ENCODE measurements at regions not wholly inside any gene's neighbourhood (a gene's known extent, or its start where the extent isn't known, plus 50 kb on each side); places are given as distances from the start of the nearest gene placed in this dataset.

DNA sequence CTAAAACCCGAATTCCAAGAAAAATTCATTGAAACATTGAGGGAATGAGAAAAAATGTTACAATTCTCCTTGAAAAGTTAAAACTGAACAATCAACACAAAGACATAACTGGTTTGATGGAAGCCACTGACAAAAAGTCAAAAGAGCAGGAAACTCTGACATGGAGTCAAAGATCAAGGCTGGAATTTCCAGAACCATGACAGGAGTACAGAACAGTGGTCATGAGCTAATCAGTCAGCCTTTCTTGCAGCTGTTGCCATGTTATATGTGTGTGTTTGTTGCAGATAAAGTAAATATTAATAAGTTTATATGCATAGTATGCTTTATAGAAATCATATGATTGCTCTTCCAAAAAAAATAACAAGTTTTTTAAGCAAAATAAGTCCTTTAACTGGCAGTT is 184.7 kb upstream of the HCCS start:
- Histone ChIP-seq H3K23ac (ENCODE audit: low read length in 2 of 2) (no peak overlapping the region), H3K9ac (ENCODE audit: low read length) (no peak overlapping the region), H2AFZ (ENCODE audit: low read depth, low read length) (no peak overlapping the region), H2BK12ac (ENCODE audit: low read length in 2 of 2) (no peak overlapping the region), H4K8ac (ENCODE audit: low read length) (no peak overlapping the region), H2AK5ac (ENCODE audit: low read length, severe bottlenecking) (no peak overlapping the region), H2BK15ac (ENCODE audit: low read depth, poor library complexity, severe bottlenecking) (no peak overlapping the region), H3K4me2 (ENCODE audit: low read length, poor library complexity, severe bottlenecking) (no peak overlapping the region), H3K14ac (ENCODE audit: low read length in 2 of 2) (no peak overlapping the region), H2BK5ac (ENCODE audit: low read depth, low read length, poor library complexity, severe bottlenecking) (no peak overlapping the region), H3K18ac (ENCODE audit: low read depth in 1 of 2, low read length in 2 of 2) (no peak overlapping the region), H3K27ac (ENCODE audit: low read length, poor library complexity, severe bottlenecking) (no peak overlapping the region), H2BK120ac (ENCODE audit: low read depth, low read length) (no peak overlapping the region), H3K9me3 (ENCODE audit: control insufficient read depth, low read length) (no peaks in the 10 kb centered on the region), H3K27me3 (ENCODE audit: control insufficient read depth in 1 of 2, insufficient read depth in 1 of 2, low read length in 2 of 2) (no peaks in the 10 kb centered on the region), H3K4me1 (ENCODE audit: control insufficient read depth, insufficient read depth, low read depth, low read length) (no peaks in the 10 kb centered on the region), H3K36me3 (ENCODE audit: control insufficient read depth in 1 of 2, insufficient read depth in 2 of 2, low read depth in 1 of 2, low read length in 2 of 2) (no peaks in the 10 kb centered on the region), H3K4ac (ENCODE audit: low read depth in 1 of 2, low read length in 2 of 2) (no peak overlapping the region), H3K4me3 (ENCODE audit: insufficient read depth in 1 of 2, low read depth in 1 of 2, low read length in 2 of 2) (no peak overlapping the region), H3K79me1 (replicated peaks; ENCODE audit: low read length, poor library complexity, severe bottlenecking) (no peaks in the 10 kb centered on the region), H4K91ac (ENCODE audit: low read length) (no peak overlapping the region)
- DNase-seq: no peak
- no CpG with 5 or more reads among the region's 1 CpG for WGBS

DNA sequence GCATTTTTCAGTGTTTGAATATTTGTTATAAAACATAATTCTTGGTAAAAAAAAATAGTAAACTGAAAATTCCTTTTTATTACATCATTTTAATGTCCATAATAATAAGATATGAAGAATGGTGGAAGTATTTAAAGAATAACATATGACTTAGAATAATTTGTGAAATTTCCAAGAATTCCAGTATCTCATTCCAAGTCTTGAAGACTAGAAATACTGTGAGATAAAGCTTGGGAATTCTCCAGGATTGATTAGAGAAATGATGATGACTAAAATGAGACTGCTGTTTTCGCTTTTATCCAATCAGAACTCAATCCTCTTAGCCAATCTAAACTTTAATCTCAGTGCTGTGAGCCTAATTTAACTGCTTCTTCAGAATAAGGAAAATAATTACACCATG is 184.2 kb upstream of the HCCS start:
- H3K18ac ChIP-seq (ENCODE audit: low read depth in 1 of 2, low read length in 2 of 2): no peak overlapping the region
- H3K9me3 ChIP-seq (ENCODE audit: control insufficient read depth, low read length): no peaks in the 10 kb centered on the region
- DNase-seq: no peak
- no peak overlapping the region for H4K8ac ChIP-seq (ENCODE audit: low read length)
- no peaks in the 10 kb centered on the region for H3K4me1 ChIP-seq (ENCODE audit: control insufficient read depth, insufficient read depth, low read depth, low read length)
- H3K36me3 ChIP-seq (ENCODE audit: control insufficient read depth in 1 of 2, insufficient read depth in 2 of 2, low read depth in 1 of 2, low read length in 2 of 2): no peaks in the 10 kb centered on the region
- H2BK5ac ChIP-seq (ENCODE audit: low read depth, low read length, poor library complexity, severe bottlenecking): no peak overlapping the region
- no peak overlapping the region for H3K4me3 ChIP-seq (ENCODE audit: insufficient read depth in 1 of 2, low read depth in 1 of 2, low read length in 2 of 2)
- H2BK120ac ChIP-seq (ENCODE audit: low read depth, low read length): no peak overlapping the region
- H3K23ac ChIP-seq (ENCODE audit: low read length in 2 of 2): no peak overlapping the region
- no peak overlapping the region for H3K27ac ChIP-seq (ENCODE audit: low read length, poor library complexity, severe bottlenecking)
- H2AFZ ChIP-seq (ENCODE audit: low read depth, low read length): no peak overlapping the region
- H3K79me1 ChIP-seq (replicated peaks; ENCODE audit: low read length, poor library complexity, severe bottlenecking): no peaks in the 10 kb centered on the region
- H2AK5ac ChIP-seq (ENCODE audit: low read length, severe bottlenecking): no peak overlapping the region
- H3K4me2 ChIP-seq (ENCODE audit: low read length, poor library complexity, severe bottlenecking): no peak overlapping the region
- WGBS: no CpG with 5 or more reads among the region's 1 CpG
- H3K9ac ChIP-seq (ENCODE audit: low read length): no peak overlapping the region
- H2BK12ac ChIP-seq (ENCODE audit: low read length in 2 of 2): no peak overlapping the region
- H4K91ac ChIP-seq (ENCODE audit: low read length): no peak overlapping the region
- H2BK15ac ChIP-seq (ENCODE audit: low read depth, poor library complexity, severe bottlenecking): no peak overlapping the region
- H3K27me3 ChIP-seq (ENCODE audit: control insufficient read depth in 1 of 2, insufficient read depth in 1 of 2, low read length in 2 of 2): no peaks in the 10 kb centered on the region
- H3K14ac ChIP-seq (ENCODE audit: low read length in 2 of 2): no peak overlapping the region
- no peak overlapping the region for H3K4ac ChIP-seq (ENCODE audit: low read depth in 1 of 2, low read length in 2 of 2)

DNA sequence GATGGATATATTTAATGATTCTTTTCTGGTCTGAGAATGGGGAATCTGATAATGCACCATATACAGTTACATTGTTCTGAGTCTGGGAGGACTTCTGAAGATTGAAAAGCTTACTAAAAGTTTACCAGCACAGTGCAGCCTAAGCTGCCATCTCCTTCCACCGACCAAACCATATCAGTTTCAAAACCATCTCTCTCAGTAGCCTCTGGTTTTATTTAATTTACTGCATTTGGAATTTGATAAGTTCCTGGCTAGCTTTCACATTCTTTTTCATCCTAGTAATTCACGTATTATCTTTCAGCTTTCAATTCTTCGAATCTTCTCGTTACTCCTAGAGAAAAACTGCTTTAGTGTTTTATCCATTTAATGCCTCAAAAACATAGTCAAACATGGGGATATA is 181.4 kb upstream of the HCCS start:
- Histone ChIP-seq H4K8ac (ENCODE audit: low read length) (no peak overlapping the region), H3K9me3 (ENCODE audit: control insufficient read depth, low read length) (no peaks in the 10 kb centered on the region), H2AK5ac (ENCODE audit: low read length, severe bottlenecking) (no peak overlapping the region), H2BK12ac (ENCODE audit: low read length in 2 of 2) (no peak overlapping the region), H3K27me3 (ENCODE audit: control insufficient read depth in 1 of 2, insufficient read depth in 1 of 2, low read length in 2 of 2) (no peaks in the 10 kb centered on the region), H2BK5ac (ENCODE audit: low read depth, low read length, poor library complexity, severe bottlenecking) (no peak overlapping the region), H3K36me3 (ENCODE audit: control insufficient read depth in 1 of 2, insufficient read depth in 2 of 2, low read depth in 1 of 2, low read length in 2 of 2) (no peaks in the 10 kb centered on the region), H2BK120ac (ENCODE audit: low read depth, low read length) (no peak overlapping the region), H3K4me2 (ENCODE audit: low read length, poor library complexity, severe bottlenecking) (no peak overlapping the region), H3K14ac (ENCODE audit: low read length in 2 of 2) (no peak overlapping the region), H3K23ac (ENCODE audit: low read length in 2 of 2) (no peak overlapping the region), H3K4me1 (ENCODE audit: control insufficient read depth, insufficient read depth, low read depth, low read length) (no peaks in the 10 kb centered on the region), H3K27ac (ENCODE audit: low read length, poor library complexity, severe bottlenecking) (no peak overlapping the region), H2AFZ (ENCODE audit: low read depth, low read length) (no peak overlapping the region), H3K4ac (ENCODE audit: low read depth in 1 of 2, low read length in 2 of 2) (no peak overlapping the region), H4K91ac (ENCODE audit: low read length) (no peak overlapping the region), H3K4me3 (ENCODE audit: insufficient read depth in 1 of 2, low read depth in 1 of 2, low read length in 2 of 2) (no peak overlapping the region), H3K18ac (ENCODE audit: low read depth in 1 of 2, low read length in 2 of 2) (no peak overlapping the region), H3K79me1 (replicated peaks; ENCODE audit: low read length, poor library complexity, severe bottlenecking) (no peaks in the 10 kb centered on the region), H2BK15ac (ENCODE audit: low read depth, poor library complexity, severe bottlenecking) (no peak overlapping the region), H3K9ac (ENCODE audit: low read length) (no peak overlapping the region)
- WGBS: 98% methylated on average over 3 of the region's 4 CpGs
- no peak for DNase-seq

DNA sequence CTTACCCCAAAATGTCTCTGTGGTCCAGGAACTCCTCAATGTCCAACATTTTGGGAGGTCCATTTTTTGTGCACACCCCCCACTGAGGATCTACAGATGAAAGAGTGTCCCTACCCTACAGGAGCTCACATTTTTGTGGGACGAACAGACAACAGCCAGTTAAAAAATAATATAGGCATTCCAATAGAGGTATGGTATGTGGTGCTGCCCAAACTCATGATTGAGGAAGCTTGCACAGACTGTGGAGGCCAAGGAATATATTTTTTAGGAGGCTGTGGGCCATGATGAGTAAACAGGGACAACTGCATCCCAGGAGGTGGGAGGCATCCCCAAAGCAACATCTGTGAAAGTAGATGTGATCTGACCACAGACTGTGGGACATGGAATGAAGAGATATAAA is 181.0 kb upstream of the HCCS start:
- Histone ChIP-seq H4K91ac (ENCODE audit: low read length) (no peak overlapping the region), H4K8ac (ENCODE audit: low read length) (no peak overlapping the region), H3K27ac (ENCODE audit: low read length, poor library complexity, severe bottlenecking) (no peak overlapping the region), H2AFZ (ENCODE audit: low read depth, low read length) (no peak overlapping the region), H3K4ac (ENCODE audit: low read depth in 1 of 2, low read length in 2 of 2) (no peak overlapping the region), H2BK5ac (ENCODE audit: low read depth, low read length, poor library complexity, severe bottlenecking) (no peak overlapping the region), H2BK120ac (ENCODE audit: low read depth, low read length) (no peak overlapping the region), H3K4me2 (ENCODE audit: low read length, poor library complexity, severe bottlenecking) (no peak overlapping the region), H3K23ac (ENCODE audit: low read length in 2 of 2) (no peak overlapping the region), H3K36me3 (ENCODE audit: control insufficient read depth in 1 of 2, insufficient read depth in 2 of 2, low read depth in 1 of 2, low read length in 2 of 2) (no peaks in the 10 kb centered on the region), H3K4me3 (ENCODE audit: insufficient read depth in 1 of 2, low read depth in 1 of 2, low read length in 2 of 2) (no peak overlapping the region), H3K9ac (ENCODE audit: low read length) (no peak overlapping the region), H2BK15ac (ENCODE audit: low read depth, poor library complexity, severe bottlenecking) (no peak overlapping the region), H2AK5ac (ENCODE audit: low read length, severe bottlenecking) (no peak overlapping the region), H3K79me1 (replicated peaks; ENCODE audit: low read length, poor library complexity, severe bottlenecking) (no peaks in the 10 kb centered on the region), H3K9me3 (ENCODE audit: control insufficient read depth, low read length) (no peaks in the 10 kb centered on the region), H3K18ac (ENCODE audit: low read depth in 1 of 2, low read length in 2 of 2) (no peak overlapping the region), H3K4me1 (ENCODE audit: control insufficient read depth, insufficient read depth, low read depth, low read length) (no peaks in the 10 kb centered on the region), H3K27me3 (ENCODE audit: control insufficient read depth in 1 of 2, insufficient read depth in 1 of 2, low read length in 2 of 2) (no peaks in the 10 kb centered on the region), H2BK12ac (ENCODE audit: low read length in 2 of 2) (no peak overlapping the region), H3K14ac (ENCODE audit: low read length in 2 of 2) (no peak overlapping the region)
- no CpG with 5 or more reads among the region's 1 CpG for WGBS
- DNase-seq: no peak
